H9 (cell line): ENCODE measurements at regions not wholly inside any gene's neighbourhood (a gene's known extent, or its start where the extent isn't known, plus 50 kb on each side); places are given as distances from the start of the nearest gene placed in this dataset.

Experiments used
- DNase-seq: peaks from one replicate; pipeline ENCODE4 v3.0.0-alpha.2; 2017
- H2AFZ ChIP-seq: one replicate; pipeline ENCODE4 v1.6.1; 2013; ENCODE audit warnings: mild to moderate bottlenecking, low read length, control low read depth, moderate library complexity
- H2AK5ac ChIP-seq: 2 replicates; pipeline ENCODE4 v1.6.1; 2013; ENCODE audit warnings: low read length, control low read depth, mixed read lengths; ENCODE audit not compliant: insufficient read length
- H2BK120ac ChIP-seq: one replicate; pipeline ENCODE4 v1.6.1; 2013; ENCODE audit warnings: low read depth, mild to moderate bottlenecking, low read length, control low read depth, inconsistent platforms; ENCODE audit not compliant: poor library complexity, severe bottlenecking
- H2BK12ac ChIP-seq: 2 replicates; pipeline ENCODE4 v1.6.1; 2013; ENCODE audit warnings: low read length, control low read depth, mixed read lengths, low read depth; ENCODE audit not compliant: insufficient read length
- H2BK15ac ChIP-seq: 2 replicates; pipeline ENCODE4 v1.6.1; 2013; ENCODE audit warnings: low read depth, low read length, control low read depth
- H2BK20ac ChIP-seq: one replicate; pipeline ENCODE4 v1.6.1; 2013; ENCODE audit warnings: low read depth, mild to moderate bottlenecking, low read length, control low read depth, inconsistent platforms; ENCODE audit not compliant: poor library complexity, severe bottlenecking
- H2BK5ac ChIP-seq: 2 replicates; pipeline ENCODE4 v1.6.1; 2013; ENCODE audit warnings: low read length, control low read depth, mixed read lengths; ENCODE audit not compliant: insufficient read length
- H3K14ac ChIP-seq: 2 replicates; pipeline ENCODE4 v1.6.1; 2013; ENCODE audit warnings: low read length, control low read depth; ENCODE audit not compliant: insufficient read depth
- H3K18ac ChIP-seq: 2 replicates; pipeline ENCODE4 v1.6.1; 2013; ENCODE audit warnings: low read depth, mild to moderate bottlenecking, mixed read lengths, low read length, control low read depth; ENCODE audit not compliant: insufficient read length
- H3K23ac ChIP-seq: 2 replicates; pipeline ENCODE4 v1.6.1; 2013; ENCODE audit warnings: low read length, control low read depth, mixed read lengths, low read depth; ENCODE audit not compliant: insufficient read length
- H3K23me2 ChIP-seq: 2 replicates; pipeline ENCODE4 v1.6.1; 2013; ENCODE audit warnings: low read depth, mild to moderate bottlenecking, mixed read lengths, low read length, control low read depth; ENCODE audit not compliant: insufficient read length, poor library complexity, severe bottlenecking
- H3K27ac ChIP-seq: 2 replicates; pipeline ENCODE4 v1.5.1; 2013; ENCODE audit warnings: low read length, control low read depth, mixed read lengths, low read depth; ENCODE audit not compliant: insufficient read length
- H3K27me3 ChIP-seq: 2 replicates; pipeline ENCODE4 v1.6.1; 2013; ENCODE audit warnings: low read length, control low read depth, inconsistent platforms; ENCODE audit not compliant: insufficient read depth
- H3K4ac ChIP-seq: 2 replicates; pipeline ENCODE4 v1.6.1; 2013; ENCODE audit warnings: low read depth, mild to moderate bottlenecking, control low read depth, inconsistent platforms, low read length, moderate library complexity
- H3K4me1 ChIP-seq: 2 replicates; pipeline ENCODE4 v1.6.1; 2013; ENCODE audit warnings: low read length, control low read depth, inconsistent platforms; ENCODE audit not compliant: insufficient read depth
- H3K4me2 ChIP-seq: 2 replicates; pipeline ENCODE4 v1.6.1; 2013; ENCODE audit warnings: low read length, control low read depth, mixed read lengths; ENCODE audit not compliant: insufficient read length, insufficient read depth
- H3K56ac ChIP-seq: 2 replicates; pipeline ENCODE4 v1.6.1; 2013; ENCODE audit warnings: low read depth, mild to moderate bottlenecking, mixed read lengths, low read length, control low read depth; ENCODE audit not compliant: insufficient read length
- H3K79me1 ChIP-seq: 2 replicates; pipeline ENCODE4 v1.6.1; 2013; ENCODE audit warnings: low read depth, mild to moderate bottlenecking, moderate library complexity, low read length, control low read depth, inconsistent platforms; ENCODE audit not compliant: insufficient read depth, poor library complexity, severe bottlenecking
- H3K79me2 ChIP-seq: 2 replicates; pipeline ENCODE4 v1.6.1; 2013; ENCODE audit warnings: low read length, control low read depth, inconsistent platforms; ENCODE audit not compliant: insufficient read depth
- H3K9ac ChIP-seq: 2 replicates; pipeline ENCODE4 v1.6.1; 2013; ENCODE audit warnings: low read length, control low read depth, mixed read lengths; ENCODE audit not compliant: insufficient read length; ENCODE audit errors: extremely low read depth
- H3K9me3 ChIP-seq: one replicate; pipeline ENCODE4 v1.6.1; 2013; ENCODE audit warnings: low read depth, low read length, inconsistent platforms; ENCODE audit not compliant: control insufficient read depth
- H3T11ph ChIP-seq: one replicate; pipeline ENCODE4 v1.6.1; 2013; ENCODE audit warnings: mild to moderate bottlenecking, low read length, control low read depth, inconsistent platforms
- H4K20me1 ChIP-seq: one replicate; pipeline ENCODE4 v1.6.1; 2013; ENCODE audit not compliant: control insufficient read depth, insufficient read length, insufficient read depth
- H4K5ac ChIP-seq: 2 replicates; pipeline ENCODE4 v1.6.1; 2013; ENCODE audit warnings: low read depth, mild to moderate bottlenecking, mixed read lengths, low read length, control low read depth; ENCODE audit not compliant: insufficient read length
- H4K8ac ChIP-seq: replicated peaks from 2 replicates; pipeline ENCODE4 v1.6.1; 2013; ENCODE audit warnings: low read length, control low read depth, mixed read lengths, low read depth; ENCODE audit not compliant: insufficient read length
- H4K91ac ChIP-seq: 2 replicates; pipeline ENCODE4 v1.6.1; 2013; ENCODE audit warnings: low read depth, mild to moderate bottlenecking, moderate library complexity, mixed read lengths, low read length, control low read depth; ENCODE audit not compliant: insufficient read length
- H3K27ac Mint-ChIP-seq, 3 experiments: 2 replicates in 2 of 3; 3 replicates in 1 of 3; pipeline ENCODE4 v1.8.0; 2020 to 2021; ENCODE audit warnings: mixed read lengths in 3 of 3, mild to moderate bottlenecking in 1 of 3, moderate library complexity in 1 of 3
- H3K27me3 Mint-ChIP-seq: 2 replicates; pipeline ENCODE4 v1.8.0; 2021; ENCODE audit warnings: low read depth, mild to moderate bottlenecking, moderate library complexity, mixed read lengths
- H3K36me3 Mint-ChIP-seq, 3 experiments: 2 replicates in 2 of 3; 3 replicates in 1 of 3; pipeline ENCODE4 v1.8.0; 2020 to 2021; ENCODE audit warnings: low read depth in 3 of 3, mixed read lengths in 3 of 3; ENCODE audit not compliant: insufficient read depth in 1 of 3
- H3K4me1 Mint-ChIP-seq, 2 experiments: 2 replicates each; pipeline ENCODE4 v1.8.0; 2020; ENCODE audit warnings: mixed read lengths in 2 of 2
- H3K4me3 Mint-ChIP-seq, 2 experiments: 2 replicates in 1 of 2; 3 replicates in 1 of 2; pipeline ENCODE4 v1.8.0; 2020 to 2021; ENCODE audit warnings: mild to moderate bottlenecking in 2 of 2, mixed read lengths in 2 of 2, moderate library complexity in 1 of 2
- H3K9me3 Mint-ChIP-seq, 2 experiments: 2 replicates in 1 of 2; 3 replicates in 1 of 2; pipeline ENCODE4 v1.8.0; 2020; ENCODE audit warnings: mild to moderate bottlenecking in 2 of 2, mixed read lengths in 2 of 2, moderate library complexity in 1 of 2
- CTCF ChIP-seq: fragments of 200-600 bp; sonication (generic); conservative IDR thresholded peaks from 3 replicates; pipeline ENCODE4 v1.8.0; 2021; ENCODE audit warnings: antibody characterized with exemption, mild to moderate bottlenecking
- WGBS: extraction: QIAGEN DNeasy Blood & Tissue Kit; methylation state at CpG from one replicate; pipeline ENCODE4 v1.1.7; 2013; ENCODE audit warnings: missing lambda C conversion rate, low lambda C conversion rate, mixed read lengths; ENCODE audit not compliant: insufficient read length; ENCODE audit errors: extremely low coverage; 5-methylcytosine and 5-hydroxymethylcytosine counted together

GRCh38 chr7:26511866-26512265 lies 220.2 kb downstream of the SNX10 start:
- no CpG with 5 or more reads among the region's 6 CpGs for WGBS
- H3K4me3 Mint-ChIP-seq = no peak overlapping the region

More at GRCh38 chr7:26511866-26512265, 220.2 kb downstream of the SNX10 start:
- Histone ChIP-seq H3K27ac (no peak overlapping the region), H2AK5ac (no peak overlapping the region), H2BK5ac (no peak overlapping the region), H3K4me2 (no peak overlapping the region), H3K23me2 (no peaks in the 10 kb centered on the region), H4K5ac (no peak overlapping the region), H3K4ac (no peak overlapping the region), H4K20me1 (no peaks in the 10 kb centered on the region), H2AFZ (no peak overlapping the region), H3K79me2 (no peaks in the 10 kb centered on the region), H2BK12ac (no peak overlapping the region), H3K18ac (no peak overlapping the region), H3K9ac (no peak overlapping the region), H2BK120ac (no peak overlapping the region), H2BK15ac (no peak overlapping the region), H3K23ac (no peak overlapping the region), H3K79me1 (no peaks in the 10 kb centered on the region), H4K8ac (no peak overlapping the region), H3K27me3 (no peaks in the 10 kb centered on the region), H3K56ac (no peak overlapping the region), H2BK20ac (no peak overlapping the region), H3K14ac (no peak overlapping the region), H3K4me1 (no peaks in the 10 kb centered on the region; the same call in 1 of the 2 replicates), H3K9me3 (no peaks in the 10 kb centered on the region), H3T11ph (no peak overlapping the region), H4K91ac (no peak overlapping the region)
- no peak for DNase-seq
- Mint-ChIP-seq H3K27me3 (no peaks in the 10 kb centered on the region), H3K27ac (no peak overlapping the region), H3K36me3 (no peaks in the 10 kb centered on the region), H3K9me3 (peaks cover 0 to 3% of the 10 kb centered on the region in 2 experiments; a peak in 2 of 5 replicates), H3K4me1 (peaks cover 14 to 18% of the 10 kb centered on the region in 2 experiments)
- TF ChIP-seq CTCF = no peak
